ENCODE measurements at regions not wholly inside any gene's neighbourhood (a gene's known extent, or its start where the extent isn't known, plus 50 kb on each side); places are given as distances from the start of the nearest gene placed in this dataset.
A peak's percentile ranks its signal among the peaks of the same experiment; 100 is the strongest.
"Not testable (repeated sequence)": the region's sequence is repeated elsewhere in the genome, so short reads cannot be mapped to it uniquely, and the experiment has no call there.

- intact Hi-C loops (cut with DNase I, micrococcal nuclease), result no loop called here
- Mint-ChIP-seq H3K36me3 (ENCODE audit: low read depth) (peaks cover 13% of the 10 kb centered on the region), H3K4me3 (no peak overlapping the region), H3K27me3 (no peaks in the 10 kb centered on the region), H3K4me1 (peaks cover 28% of the 10 kb centered on the region), H3K27ac (no peak overlapping the region), H3K9me3 (ENCODE audit: low read depth) (peaks cover 16% of the 10 kb centered on the region)
- ATAC-seq (no peak), DNase-seq (no peak)
- POLR2A ChIA-PET, result interaction anchor here (0.6 kb wide), 1 partner anchor 961 kb away, joined by 5 read pairs; no protein-coding TSS in a partner anchor
- CTCF ChIA-PET, result interaction anchor here (0.6 to 1.1 kb wide), 3 partner anchors 17 to 1015 kb away, joined by 3 to 6 read pairs (median 3); no protein-coding TSS in a partner anchor
These were observed 124.7 kb upstream of the SPATA12 start for GRCh38 chr3:56935811-56936210.

DNA sequence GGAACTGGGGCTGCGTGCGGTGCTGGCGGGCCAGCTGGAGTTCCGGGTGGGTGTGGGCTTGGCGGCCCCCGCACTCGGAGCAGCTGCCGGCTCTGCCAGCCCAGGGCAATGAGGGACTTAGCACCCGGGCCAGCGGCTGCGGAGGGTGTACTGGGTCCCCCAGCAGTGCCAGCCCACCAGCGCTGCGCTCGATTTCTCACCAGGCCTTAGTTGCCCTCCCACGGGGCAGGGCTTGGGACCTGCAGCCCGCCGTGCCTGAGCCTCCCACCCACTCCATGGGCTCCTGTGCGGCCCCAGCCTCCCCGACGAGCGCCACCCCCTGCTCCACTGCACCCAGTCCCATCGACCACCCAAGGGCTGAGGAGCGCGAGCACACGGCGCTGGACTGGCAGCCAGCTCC lies 126.0 kb upstream of the SPATA12 start:
- DNase-seq; intact Hi-C loops (cut with DNase I, micrococcal nuclease); H3K27ac Mint-ChIP-seq; ATAC-seq; CTCF ChIA-PET; H3K4me3 Mint-ChIP-seq; H3K27me3 Mint-ChIP-seq: not testable (repeated sequence)
- H3K9me3 Mint-ChIP-seq (ENCODE audit: low read depth), result peaks cover 16% of the 10 kb centered on the region
- POLR2A ChIA-PET, result interaction anchor here (0.7 kb wide), 1 partner anchor 131 kb away, joined by 3 read pairs; no protein-coding TSS in a partner anchor
- H3K36me3 Mint-ChIP-seq (ENCODE audit: low read depth), result peaks cover 13% of the 10 kb centered on the region
- peaks cover 41% of the 10 kb centered on the region for H3K4me1 Mint-ChIP-seq

- H3K4me3 Mint-ChIP-seq, result no peak overlapping the region
- intact Hi-C loops (cut with DNase I, micrococcal nuclease), result no loop called here
- peak; percentile 40 for DNase-seq
- peak overlapping the region; percentile 45 for H3K27ac Mint-ChIP-seq
- peaks cover 48% of the 10 kb centered on the region for H3K4me1 Mint-ChIP-seq
- ChIA-PET CTCF (no interaction called here), POLR2A (interaction anchor here (0.7 kb wide), 1 partner anchor 130 kb away, joined by 3 read pairs; no protein-coding TSS in a partner anchor)
- H3K36me3 Mint-ChIP-seq (ENCODE audit: low read depth), result peaks cover 13% of the 10 kb centered on the region
- H3K27me3 Mint-ChIP-seq, result no peaks in the 10 kb centered on the region
- ATAC-seq, result no peak
- H3K9me3 Mint-ChIP-seq (ENCODE audit: low read depth), result peaks cover 16% of the 10 kb centered on the region
These were observed 126.7 kb upstream of the SPATA12 start for GRCh38 chr3:56933803-56934202.

- H3K27me3 Mint-ChIP-seq, result no peaks in the 10 kb centered on the region
- ChIA-PET CTCF (no interaction called here), POLR2A (no interaction called here)
- H3K4me1 Mint-ChIP-seq, result peaks cover 57% of the 10 kb centered on the region
- intact Hi-C loops (cut with DNase I, micrococcal nuclease), result loop anchor here in 1 of 2 experiments (1.0 kb wide), 1 partner anchor 9 kb away; no protein-coding TSS in a partner anchor
- DNase-seq (no peak), ATAC-seq (no peak)
- peaks cover 16% of the 10 kb centered on the region for H3K9me3 Mint-ChIP-seq (ENCODE audit: low read depth)
- no peak overlapping the region for H3K27ac Mint-ChIP-seq
- H3K4me3 Mint-ChIP-seq, result no peak overlapping the region
- H3K36me3 Mint-ChIP-seq (ENCODE audit: low read depth), result peaks cover 13% of the 10 kb centered on the region
These were observed 127.6 kb upstream of the SPATA12 start for GRCh38 chr3:56932866-56933265.

DNA sequence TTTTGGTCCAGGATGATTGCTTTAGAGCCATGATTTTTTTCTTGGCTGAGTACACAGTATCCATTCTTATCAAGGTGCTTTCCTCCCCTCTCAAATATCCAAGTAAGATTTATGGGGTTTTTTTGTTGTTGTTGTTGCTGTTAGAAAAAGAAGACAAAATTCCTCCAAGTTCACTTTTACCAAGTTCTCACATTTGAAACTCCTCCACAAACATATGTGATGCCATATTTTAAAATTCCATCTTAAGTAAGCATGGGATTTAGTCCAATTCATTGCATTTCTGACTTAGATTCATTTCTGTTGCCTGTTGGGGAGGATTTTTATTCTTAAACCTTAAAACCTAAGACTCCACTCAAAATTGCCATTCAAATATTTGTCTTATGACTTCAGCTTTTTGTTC lies 128.6 kb upstream of the SPATA12 start:
- POLR2A ChIA-PET, result no interaction called here
- Mint-ChIP-seq H3K36me3 (ENCODE audit: low read depth) (peaks cover 13% of the 10 kb centered on the region), H3K9me3 (ENCODE audit: low read depth) (peaks cover 16% of the 10 kb centered on the region), H3K27me3 (no peaks in the 10 kb centered on the region), H3K27ac (peak overlapping the region; percentile 65), H3K4me1 (peaks cover 63% of the 10 kb centered on the region), H3K4me3 (no peak overlapping the region)
- no peak for ATAC-seq
- CTCF ChIA-PET, result no interaction called here
- no peak for DNase-seq
- intact Hi-C loops (cut with DNase I, micrococcal nuclease), result loop anchor here (1.0 to 2.0 kb wide), 4 partner anchors 10 to 67 kb away; no protein-coding TSS in a partner anchor

DNA sequence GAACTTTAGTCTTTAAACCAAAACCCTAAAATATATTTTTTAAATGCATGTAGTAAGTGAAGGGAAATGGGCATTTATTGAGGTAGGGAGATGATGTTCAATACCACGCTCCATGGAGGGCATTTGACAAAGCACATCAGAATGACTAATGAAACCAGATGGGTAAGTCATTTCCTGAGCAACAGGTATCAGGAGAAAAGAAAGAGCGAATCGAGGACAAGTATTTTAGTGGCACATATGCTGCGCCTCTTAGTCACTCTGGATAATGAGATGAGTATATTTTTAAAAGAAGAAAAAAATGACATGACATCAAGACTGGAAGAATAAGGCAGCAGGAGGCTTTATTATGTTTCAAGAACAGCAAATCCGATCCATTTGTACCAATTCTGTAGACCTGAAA lies 129.0 kb upstream of the ARHGEF3 start:
- peak overlapping the region; percentile 86 for H3K27ac Mint-ChIP-seq
- DNase-seq (peak; percentile 42), ATAC-seq (peak; percentile 98)
- H3K27me3 Mint-ChIP-seq, result no peaks in the 10 kb centered on the region
- ChIA-PET POLR2A (no interaction called here), CTCF (no interaction called here)
- H3K4me1 Mint-ChIP-seq, result peaks cover 73% of the 10 kb centered on the region
- H3K9me3 Mint-ChIP-seq (ENCODE audit: low read depth), result peaks cover 16% of the 10 kb centered on the region
- H3K36me3 Mint-ChIP-seq (ENCODE audit: low read depth), result peaks cover 13% of the 10 kb centered on the region
- intact Hi-C loops (cut with DNase I, micrococcal nuclease), result loop anchor here (1.0 to 2.0 kb wide), 5 partner anchors 12 to 66 kb away; no protein-coding TSS in a partner anchor
- peak overlapping the region; percentile 21 for H3K4me3 Mint-ChIP-seq

GRCh38 chr3:56929809-56930615 lies 128.3 kb upstream of the ARHGEF3 start:
- no peak overlapping the region for H3K4me3 Mint-ChIP-seq
- DNase-seq (no peak), ATAC-seq (no peak)
- H3K9me3 Mint-ChIP-seq (ENCODE audit: low read depth), result peaks cover 16% of the 10 kb centered on the region
- H3K36me3 Mint-ChIP-seq (ENCODE audit: low read depth), result peaks cover 13% of the 10 kb centered on the region
- intact Hi-C loops (cut with DNase I, micrococcal nuclease), result loop anchor here (1.0 to 2.0 kb wide), 5 partner anchors 12 to 65 kb away; no protein-coding TSS in a partner anchor
- H3K27ac Mint-ChIP-seq, result no peak overlapping the region
- no peaks in the 10 kb centered on the region for H3K27me3 Mint-ChIP-seq
- CTCF ChIA-PET, result interaction anchor here (1.5 to 2.4 kb wide), 2 partner anchors 59 to 130 kb away, joined by 7 to 9 read pairs; no protein-coding TSS in a partner anchor
- POLR2A ChIA-PET, result no interaction called here
- H3K4me1 Mint-ChIP-seq, result peaks cover 80% of the 10 kb centered on the region

DNA sequence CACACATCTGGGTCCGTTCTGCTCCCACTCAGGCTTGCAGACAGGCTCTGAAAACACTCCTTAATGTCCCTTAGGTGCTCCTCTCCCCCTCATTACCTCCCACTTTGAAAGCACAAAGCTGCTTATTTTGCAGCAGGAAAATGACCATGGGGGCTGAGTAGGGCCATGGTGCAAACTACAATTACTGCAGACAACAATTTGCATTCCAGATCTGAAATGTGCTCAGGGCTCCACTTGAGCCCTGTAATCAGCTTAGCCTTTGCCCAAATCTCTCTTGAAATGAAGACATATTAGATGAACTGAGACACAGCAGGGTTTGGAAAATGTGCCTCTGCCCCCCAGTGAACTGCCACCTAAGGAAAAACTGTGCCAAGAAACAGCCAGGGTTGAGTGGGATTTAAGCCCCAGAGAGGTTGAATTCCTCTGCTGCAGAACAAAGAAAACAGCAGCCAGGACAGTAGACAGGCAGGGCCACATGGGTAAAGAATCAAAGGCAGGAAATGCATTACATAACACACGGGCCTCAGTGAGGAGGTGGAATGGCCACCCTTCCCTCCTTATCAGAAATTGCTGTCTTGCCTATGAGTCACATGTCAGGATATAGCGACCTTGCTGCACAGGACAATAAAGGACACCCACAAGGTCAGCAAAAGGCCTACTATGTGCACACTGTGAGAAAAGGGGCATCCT lies 126.8 kb upstream of the ARHGEF3 start:
- ChIA-PET POLR2A (no interaction called here), CTCF (interaction anchor here (0.5 to 2.4 kb wide), 5 partner anchors 60 to 1418 kb away, joined by 3 to 9 read pairs (median 3); no protein-coding TSS in a partner anchor)
- H3K9me3 Mint-ChIP-seq (ENCODE audit: low read depth), result peaks cover 10% of the 10 kb centered on the region
- no peak overlapping the region for H3K4me3 Mint-ChIP-seq
- no peaks in the 10 kb centered on the region for H3K27me3 Mint-ChIP-seq
- no peak for DNase-seq
- peaks cover 8% of the 10 kb centered on the region for H3K36me3 Mint-ChIP-seq (ENCODE audit: low read depth)
- no peak overlapping the region for H3K27ac Mint-ChIP-seq
- ATAC-seq, result no peak
- intact Hi-C loops (cut with DNase I, micrococcal nuclease), result no loop called here
- H3K4me1 Mint-ChIP-seq, result peaks cover 89% of the 10 kb centered on the region

DNA sequence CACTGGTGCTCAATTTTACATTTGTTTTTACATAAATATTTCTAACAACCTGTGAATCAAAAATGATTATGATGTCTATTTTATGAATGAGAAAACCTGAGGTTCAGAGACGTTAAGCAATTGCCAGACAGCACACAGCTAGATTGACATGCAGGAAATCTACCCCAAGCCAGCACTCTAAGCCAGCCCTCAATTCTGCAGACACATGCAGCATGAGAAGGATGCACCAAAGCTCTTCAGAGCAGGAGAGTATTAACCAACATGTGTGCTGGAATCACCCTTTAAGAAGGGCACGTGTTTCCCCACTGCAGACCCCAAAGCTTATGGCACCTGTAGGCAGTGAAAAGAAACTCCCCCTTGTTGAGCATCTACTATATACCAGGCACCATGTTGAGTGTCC lies 126.1 kb upstream of the ARHGEF3 start:
- intact Hi-C loops (cut with DNase I, micrococcal nuclease), result no loop called here
- ChIA-PET POLR2A (no interaction called here), CTCF (interaction anchor here (0.5 to 2.4 kb wide), 6 partner anchors 64 to 1418 kb away, joined by 3 to 9 read pairs (median 3); no protein-coding TSS in a partner anchor)
- peaks cover 6% of the 10 kb centered on the region for H3K9me3 Mint-ChIP-seq (ENCODE audit: low read depth)
- H3K27ac Mint-ChIP-seq, result no peak overlapping the region
- H3K4me1 Mint-ChIP-seq, result peaks cover 91% of the 10 kb centered on the region
- no peak overlapping the region for H3K4me3 Mint-ChIP-seq
- ATAC-seq (no peak), DNase-seq (no peak)
- peaks cover 6% of the 10 kb centered on the region for H3K36me3 Mint-ChIP-seq (ENCODE audit: low read depth)
- no peaks in the 10 kb centered on the region for H3K27me3 Mint-ChIP-seq

DNA sequence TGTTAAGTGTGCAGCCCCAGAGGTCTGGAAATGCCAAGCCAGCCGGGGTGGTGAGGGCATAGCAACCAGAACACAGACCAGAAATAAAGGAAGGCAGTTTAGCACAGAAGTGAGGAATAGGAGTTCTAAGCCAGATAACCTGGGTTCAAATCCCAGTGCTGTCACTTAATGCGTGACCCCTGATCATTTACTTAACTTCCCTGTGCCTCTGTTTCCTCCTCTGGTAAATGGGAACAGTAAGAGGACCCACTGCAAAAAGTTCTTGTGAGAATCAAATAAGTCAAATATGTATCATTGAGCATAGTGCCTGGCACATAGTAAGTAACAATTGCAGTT lies 125.2 kb upstream of the ARHGEF3 start:
- CTCF ChIA-PET, result interaction anchor here (1.2 kb wide), 1 partner anchor 202 kb away, joined by 3 read pairs; no protein-coding TSS in a partner anchor
- DNase-seq, result no peak
- no peak overlapping the region for H3K4me3 Mint-ChIP-seq

DNA sequence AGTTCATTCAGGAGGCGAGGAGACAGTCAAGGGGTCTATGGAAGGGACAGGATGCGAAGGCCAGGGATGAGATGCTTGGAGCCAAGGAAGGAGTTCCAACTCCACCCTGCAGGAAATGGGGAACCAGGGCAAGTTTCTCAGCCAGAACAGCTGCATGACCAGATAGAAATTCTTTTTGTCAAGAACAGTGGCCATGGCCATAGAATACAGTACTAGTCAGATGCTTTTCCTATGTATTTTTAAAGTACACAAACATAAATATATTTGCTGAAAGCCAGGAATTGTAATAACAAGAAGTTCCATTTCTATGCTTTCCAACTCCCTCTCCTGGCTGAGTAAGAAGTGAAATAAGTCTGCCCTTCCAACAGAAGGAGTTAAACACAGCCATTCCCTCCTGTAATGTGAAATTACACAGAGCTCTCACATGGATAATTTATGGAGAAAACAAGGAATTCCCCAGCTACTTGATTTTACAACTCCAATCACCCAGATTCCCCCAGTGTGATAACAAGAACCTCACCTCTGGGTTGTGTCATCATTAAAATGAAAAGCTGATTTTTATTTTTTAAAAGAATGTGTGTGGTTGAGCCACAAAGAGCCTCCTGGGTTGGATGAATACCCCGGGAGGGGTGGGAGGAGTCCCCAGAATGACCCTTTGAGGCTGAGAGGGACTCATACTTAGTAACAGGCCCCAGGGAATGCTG lies 124.6 kb upstream of the ARHGEF3 start:
- Mint-ChIP-seq H3K27ac (peak overlapping the region; percentile 23), H3K27me3 (no peaks in the 10 kb centered on the region), H3K36me3 (ENCODE audit: low read depth) (no peaks in the 10 kb centered on the region), H3K9me3 (ENCODE audit: low read depth) (no peaks in the 10 kb centered on the region), H3K4me3 (no peak overlapping the region), H3K4me1 (peaks cover 91% of the 10 kb centered on the region)
- no peak for ATAC-seq
- CTCF ChIA-PET, result interaction anchor here (1.0 to 1.2 kb wide), 2 partner anchors 15 to 201 kb away, joined by 3 read pairs; no protein-coding TSS in a partner anchor
- no peak for DNase-seq
- intact Hi-C loops (cut with DNase I, micrococcal nuclease), result no loop called here
- POLR2A ChIA-PET, result no interaction called here

More for the DNA sequence above, 125.2 kb upstream of the ARHGEF3 start:
- Mint-ChIP-seq H3K27me3 (no peaks in the 10 kb centered on the region), H3K27ac (no peak overlapping the region), H3K9me3 (ENCODE audit: low read depth) (no peaks in the 10 kb centered on the region), H3K4me1 (peaks cover 91% of the 10 kb centered on the region), H3K36me3 (ENCODE audit: low read depth) (no peaks in the 10 kb centered on the region)
- intact Hi-C loops (cut with DNase I, micrococcal nuclease), result no loop called here
- POLR2A ChIA-PET, result no interaction called here
- no peak for ATAC-seq

Data from activated CD4-positive, alpha-beta T cell treated with anti-CD3 and anti-CD28 coated beads for 36 hours (primary cell).